Kidney epithelial cell (primary cell): ENCODE measurements at regions not wholly inside any gene's neighbourhood (a gene's known extent, or its start where the extent isn't known, plus 50 kb on each side); places are given as distances from the start of the nearest gene placed in this dataset.
"Not testable (repeated sequence)": the region's sequence is repeated elsewhere in the genome, so short reads cannot be mapped to it uniquely, and the experiment has no call there.

Experiments
- DNase-seq: peaks from one replicate; pipeline ENCODE4 v3.0.0-alpha.2; 2010; ENCODE audit warnings: low read depth
- H3K27me3 ChIP-seq: 2 replicates; pipeline ENCODE4 v1.6.0; 2011; ENCODE audit warnings: low read length; ENCODE audit not compliant: control insufficient read depth, insufficient read depth
- H3K36me3 ChIP-seq: 2 replicates; pipeline ENCODE4 v1.5.1; 2011; ENCODE audit warnings: low read length; ENCODE audit not compliant: control insufficient read depth, insufficient read depth
- H3K4me3 ChIP-seq: 2 replicates; pipeline ENCODE4 v1.5.1; 2011; ENCODE audit warnings: low read depth, mild to moderate bottlenecking, control low read depth, low read length
- CTCF ChIP-seq: IDR thresholded peaks from 2 replicates; pipeline ENCODE4 v1.5.1; 2011; ENCODE audit warnings: mild to moderate bottlenecking, moderate library complexity, low read length, control low read depth, inconsistent platforms; ENCODE audit not compliant: insufficient read depth, poor library complexity, severe bottlenecking

GRCh38 chr2:146429366-146429765, 1415.5 kb upstream of the ACVR2A start:
- H3K4me3 ChIP-seq = no peak overlapping the region
- DNase-seq = no peak
- no peak for TF ChIP-seq CTCF
- H3K36me3 ChIP-seq = no peaks in the 10 kb centered on the region
- no peaks in the 10 kb centered on the region for H3K27me3 ChIP-seq

- H3K4me3 ChIP-seq = no peak overlapping the region
- H3K27me3 ChIP-seq = no peaks in the 10 kb centered on the region
- H3K36me3 ChIP-seq = no peaks in the 10 kb centered on the region
- no peak for TF ChIP-seq CTCF
- no peak for DNase-seq
These were observed 1426.9 kb upstream of the ACVR2A start for GRCh38 chr2:146417942-146418341.

GRCh38 chr2:146415291-146415690, 1429.5 kb upstream of the ACVR2A start:
- TF ChIP-seq CTCF = no peak
- H3K27me3 ChIP-seq = no peaks in the 10 kb centered on the region
- no peak for DNase-seq
- H3K4me3 ChIP-seq = no peak overlapping the region
- H3K36me3 ChIP-seq = no peaks in the 10 kb centered on the region

GRCh38 chr2:146414456-146414855, 1430.4 kb upstream of the ACVR2A start:
- Histone ChIP-seq H3K27me3 (no peaks in the 10 kb centered on the region), H3K36me3 (no peaks in the 10 kb centered on the region), H3K4me3 (no peak overlapping the region)
- no peak for TF ChIP-seq CTCF
- DNase-seq = no peak

- H3K27me3 ChIP-seq = no peaks in the 10 kb centered on the region
- no peaks in the 10 kb centered on the region for H3K36me3 ChIP-seq
- no peak for TF ChIP-seq CTCF
- H3K4me3 ChIP-seq = no peak overlapping the region
- DNase-seq = no peak
These were observed 1431.7 kb upstream of the ACVR2A start for GRCh38 chr2:146413086-146413610.

GRCh38 chr2:146412625-146413024, 1432.2 kb upstream of the ACVR2A start:
- Histone ChIP-seq H3K36me3 (no peaks in the 10 kb centered on the region), H3K27me3 (no peaks in the 10 kb centered on the region), H3K4me3 (no peak overlapping the region)
- TF ChIP-seq CTCF = peak; percentile 8
- DNase-seq = no peak

GRCh38 chr2:146405402-146406309, 1439.2 kb upstream of the ACVR2A start:
- not testable (repeated sequence) for H3K4me3 ChIP-seq, H3K27me3 ChIP-seq, DNase-seq, H3K36me3 ChIP-seq

GRCh38 chr2:146403546-146404160, 1441.2 kb upstream of the ACVR2A start:
- not testable (repeated sequence) for H3K4me3 ChIP-seq, DNase-seq, H3K27me3 ChIP-seq, H3K36me3 ChIP-seq
